Stimulated activated CD8-positive, alpha-beta memory T cell treated with anti-CD3 and anti-CD28 coated beads, Interleukin-7, amount 100 ng/mL, for 4 hours (primary cell): ENCODE measurements at regions not wholly inside any gene's neighbourhood (a gene's known extent, or its start where the extent isn't known, plus 50 kb on each side); places are given as distances from the start of the nearest gene placed in this dataset.
"Not testable (repeated sequence)": the region's sequence is repeated elsewhere in the genome, so short reads cannot be mapped to it uniquely, and the experiment has no call there.

ENCODE experiments used
- DNase-seq, 2 donors: peaks; one replicate each; pipeline ENCODE4 v3.0.0-alpha.2; 2020; ENCODE audit warnings: low read depth in 2 of 2

- DNase-seq, result not testable (repeated sequence)
Observed at GRCh38 chr7:36065563-36066342, 87.3 kb upstream of the EEPD1 start.

DNA sequence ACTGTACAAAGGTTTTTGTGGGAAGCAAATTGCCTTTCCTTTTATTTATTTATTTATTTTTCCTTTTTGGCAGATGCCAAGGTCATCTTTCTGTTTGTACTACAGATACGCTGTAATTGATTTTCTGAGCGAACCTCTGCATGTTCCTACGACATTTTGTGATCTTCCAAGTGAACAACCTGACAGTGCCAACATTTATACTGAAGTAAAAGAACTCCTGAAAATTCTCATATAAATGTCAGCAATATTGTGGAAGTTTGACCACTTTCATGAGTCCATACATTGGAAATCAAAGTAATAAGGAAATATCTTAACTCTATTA is 86.8 kb upstream of the EEPD1 start:
- DNase-seq, result no peak

DNA sequence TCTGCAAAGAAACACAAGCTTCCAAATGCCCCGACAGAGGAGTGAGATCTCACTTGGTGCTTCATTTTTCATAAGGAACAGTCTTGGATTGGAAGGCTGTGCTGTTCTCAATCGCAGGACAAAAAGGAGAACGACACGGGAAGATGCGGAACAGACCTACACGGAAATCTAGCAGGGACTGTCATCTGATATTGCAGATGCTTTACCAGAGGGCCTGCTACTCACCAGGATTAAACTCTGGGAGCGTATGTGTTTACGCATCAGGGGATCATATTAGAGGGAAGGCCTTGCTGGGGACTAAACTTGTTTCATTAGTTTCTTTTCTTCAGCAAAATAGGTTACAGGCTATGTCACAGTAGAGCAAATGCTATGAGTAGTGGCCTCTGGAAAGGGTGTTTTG is 82.8 kb upstream of the EEPD1 start:
- DNase-seq, result no peak

- no peak for DNase-seq
Observed at GRCh38 chr7:36071605-36072004, 81.4 kb upstream of the EEPD1 start.

DNA sequence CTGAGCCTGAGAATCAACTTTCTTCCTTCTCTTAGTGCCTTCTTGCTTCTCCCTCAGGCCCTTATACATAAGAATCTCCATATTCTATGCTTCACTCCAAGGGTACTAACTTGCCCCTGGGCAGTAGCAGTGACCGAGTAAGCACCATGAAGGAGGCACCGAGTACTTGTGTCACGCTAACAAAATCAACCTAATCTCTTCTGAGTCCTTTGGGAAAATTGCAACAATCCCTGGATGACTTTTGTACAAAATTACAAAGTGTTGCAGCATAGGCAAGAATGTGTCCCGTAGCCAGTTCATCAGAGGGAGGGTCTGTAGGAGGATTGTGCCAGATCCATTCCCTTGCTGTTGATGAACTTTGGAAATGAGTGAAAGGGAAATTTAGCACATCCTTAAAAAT is 80.4 kb upstream of the EEPD1 start:
- DNase-seq, result no peak

- no peak for DNase-seq
Observed at GRCh38 chr7:36075561-36075960, 77.5 kb upstream of the EEPD1 start.

GRCh38 chr7:36076074-36076473 is 77.0 kb upstream of the EEPD1 start:
- DNase-seq, result no peak

GRCh38 chr7:36078816-36079360 is 74.2 kb upstream of the EEPD1 start:
- DNase-seq, result no peak

DNA sequence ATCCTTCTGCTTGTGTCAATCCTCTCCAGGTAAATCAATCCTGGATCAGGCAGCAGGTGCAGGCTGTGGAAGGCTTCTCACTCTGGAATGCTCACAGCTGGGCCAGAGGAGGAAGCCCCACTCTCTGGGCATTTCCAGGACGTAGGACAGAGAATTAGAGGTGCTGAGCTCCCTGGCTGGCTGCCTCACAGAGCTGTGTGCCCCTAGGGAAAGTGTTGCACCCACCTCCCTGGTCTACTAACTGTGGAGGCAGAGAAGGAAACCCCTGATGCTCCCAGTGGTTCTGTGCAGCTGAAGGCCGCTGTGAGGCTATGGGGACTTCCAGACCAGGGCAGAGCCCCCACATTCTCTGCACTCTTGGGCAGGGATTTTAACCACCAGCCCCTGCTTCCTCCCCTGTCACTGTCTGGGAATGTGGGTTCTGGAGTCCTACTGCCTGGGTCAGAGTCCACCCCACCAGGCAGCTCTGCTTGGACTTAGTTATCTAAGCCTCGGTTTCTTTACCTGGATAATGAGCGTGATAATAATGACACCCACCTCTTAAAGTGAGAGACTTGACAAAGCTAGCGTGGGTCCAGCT is 73.5 kb upstream of the EEPD1 start:
- DNase-seq, result no peak

DNA sequence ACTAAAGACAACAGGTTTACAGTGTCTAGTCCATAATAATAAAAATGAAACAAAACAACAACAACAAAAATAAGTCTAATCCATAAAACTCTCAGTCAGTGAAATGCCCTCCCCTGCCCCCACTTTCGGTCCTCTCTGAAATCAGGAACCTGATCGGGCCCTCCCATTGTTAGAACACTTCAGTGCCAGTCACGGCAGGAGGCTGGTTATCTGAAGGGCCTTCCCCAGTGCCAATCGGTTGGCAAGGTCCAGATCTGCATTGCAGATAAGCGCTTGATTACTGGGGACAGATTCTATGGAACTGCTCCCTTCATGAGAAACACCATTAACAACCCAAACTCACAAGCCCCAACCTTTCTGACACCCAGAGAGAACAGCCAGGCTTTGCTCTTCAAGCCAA is 72.2 kb upstream of the EEPD1 start:
- no peak for DNase-seq

DNA sequence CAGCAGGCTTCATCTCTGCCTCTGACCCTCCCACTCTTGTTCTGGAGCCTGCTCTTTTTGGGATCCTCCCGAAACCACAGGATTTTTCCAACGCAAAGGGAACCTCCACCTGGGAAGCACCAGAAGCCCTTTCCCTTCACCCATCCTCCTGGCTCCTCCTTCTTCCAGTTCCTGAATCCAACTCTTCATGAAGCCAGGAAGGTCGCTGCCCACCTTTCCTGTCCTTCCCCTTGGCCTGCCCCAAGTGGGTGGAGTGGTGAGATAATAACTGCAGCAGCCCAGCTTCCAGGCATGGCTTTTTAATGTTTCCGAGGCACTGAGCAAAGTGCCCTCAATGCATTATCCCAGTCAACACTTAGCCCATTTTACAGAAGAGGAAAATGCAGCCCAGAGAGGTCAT is 70.8 kb upstream of the EEPD1 start:
- DNase-seq, result no peak

GRCh38 chr7:36082910-36083309 is 70.1 kb upstream of the EEPD1 start:
- no peak for DNase-seq

- DNase-seq, result no peak
Observed at GRCh38 chr7:36083626-36084380, 69.3 kb upstream of the EEPD1 start.

DNA sequence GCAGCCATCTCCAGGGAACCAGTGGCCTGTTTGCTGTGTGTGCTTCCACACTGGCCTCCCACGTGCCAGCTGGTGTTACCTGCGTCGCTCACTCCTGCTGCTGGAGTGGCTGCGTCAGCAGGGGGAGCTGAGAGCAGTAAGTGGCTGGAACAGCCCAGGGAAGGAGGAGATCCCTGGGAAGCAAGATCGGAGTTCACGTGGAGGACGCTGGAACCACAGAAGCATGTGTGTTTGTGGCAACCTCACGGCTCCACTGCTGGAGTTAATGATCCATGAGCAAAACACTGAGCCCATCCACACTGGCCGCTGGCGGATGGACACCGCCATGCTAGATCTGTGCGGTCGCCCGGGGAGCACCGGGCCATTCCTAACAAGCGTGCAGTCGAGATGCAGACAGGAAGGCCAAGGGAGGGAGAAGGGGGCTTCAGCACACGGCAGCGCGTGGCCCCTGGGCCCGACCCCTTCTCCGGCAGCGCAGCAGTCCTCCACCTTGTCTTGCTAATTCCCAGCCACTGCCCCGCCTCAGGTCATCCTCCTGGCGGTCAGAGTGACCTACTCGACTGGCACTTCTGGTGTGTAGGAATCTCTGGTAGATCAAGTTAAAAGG is 68.5 kb upstream of the EEPD1 start:
- DNase-seq, result no peak

- no peak for DNase-seq
Observed at GRCh38 chr7:36085096-36085495, 68.0 kb upstream of the EEPD1 start.

GRCh38 chr7:36086571-36086970 is 66.5 kb upstream of the EEPD1 start:
- no peak for DNase-seq

DNA sequence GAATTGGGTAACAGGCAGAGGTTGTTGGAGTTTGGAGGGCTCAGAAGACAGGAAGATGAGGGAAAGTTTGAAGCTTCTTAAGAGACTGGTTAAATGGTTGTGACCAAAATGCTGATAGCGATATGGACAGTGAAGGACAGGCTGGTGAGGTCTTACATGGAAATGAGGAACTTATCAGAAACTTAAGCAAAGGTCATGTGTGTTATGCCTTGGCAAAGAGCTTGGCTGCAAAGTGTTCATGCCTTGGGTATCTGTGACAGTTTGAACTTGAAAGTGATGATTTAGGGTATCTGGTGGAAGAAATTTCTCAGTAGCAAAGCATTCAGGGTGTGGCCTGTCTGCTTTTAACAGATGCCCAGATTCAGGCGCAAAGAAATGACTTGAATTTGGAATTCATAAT is 64.5 kb upstream of the EEPD1 start:
- DNase-seq, result no peak

GRCh38 chr7:36088966-36089365 is 64.1 kb upstream of the EEPD1 start:
- DNase-seq, result no peak

DNA sequence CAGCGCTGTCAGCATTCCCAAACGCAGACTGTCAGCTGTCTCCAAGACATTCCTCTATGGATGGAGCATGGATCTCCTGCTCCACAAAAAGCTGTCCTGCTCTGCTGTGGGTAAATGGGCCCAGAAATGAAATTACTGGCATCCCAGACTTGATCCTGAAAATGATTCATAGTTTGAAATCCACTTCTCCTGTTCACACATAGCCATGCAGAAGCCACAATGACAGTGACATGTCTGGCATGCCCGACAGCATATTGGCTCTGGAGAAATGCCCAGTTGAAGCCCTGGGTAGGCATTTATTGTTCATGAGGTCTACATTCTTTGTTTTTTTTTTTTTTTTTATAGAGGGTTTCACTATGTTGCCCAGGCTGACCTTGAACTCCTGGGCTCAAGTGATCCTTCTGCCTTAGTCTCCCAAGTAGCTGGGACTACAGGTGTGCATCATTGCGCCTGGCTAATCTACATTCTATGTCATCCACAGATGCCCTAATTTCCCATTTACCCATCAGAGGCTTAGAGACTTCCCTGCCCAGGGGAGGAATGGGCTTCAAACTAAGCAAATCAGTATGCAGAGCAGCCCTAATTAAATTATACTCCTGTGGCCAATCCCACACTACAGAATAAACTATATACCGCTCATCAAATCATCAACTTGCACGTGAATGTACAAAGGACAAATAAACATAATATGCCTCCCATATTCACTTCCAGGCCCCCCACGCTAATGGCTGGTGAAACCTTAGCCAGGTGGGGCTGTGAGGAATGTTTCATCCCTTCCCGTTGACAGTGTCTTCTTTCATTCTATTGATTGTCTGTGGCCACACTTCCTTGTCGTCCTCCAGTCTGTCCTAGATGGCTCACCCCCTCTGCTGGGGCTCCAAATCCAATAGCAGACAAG is 61.8 kb upstream of the EEPD1 start:
- no peak for DNase-seq

DNA sequence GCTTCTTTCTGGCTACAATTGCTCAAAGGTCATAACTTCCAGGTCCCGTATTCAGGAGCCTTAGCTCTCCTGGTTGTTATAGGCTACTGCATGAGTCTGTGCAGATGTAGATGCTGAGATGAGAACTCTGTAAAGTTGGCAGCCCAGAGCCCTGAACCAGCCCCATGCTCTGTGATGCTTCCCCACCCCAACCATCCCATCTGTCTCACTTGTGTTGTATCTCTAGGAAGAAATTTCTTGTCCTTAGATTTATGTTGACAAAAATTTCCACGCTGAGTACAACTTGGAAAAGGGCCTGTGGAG is 61.2 kb upstream of the EEPD1 start:
- DNase-seq, result no peak

DNA sequence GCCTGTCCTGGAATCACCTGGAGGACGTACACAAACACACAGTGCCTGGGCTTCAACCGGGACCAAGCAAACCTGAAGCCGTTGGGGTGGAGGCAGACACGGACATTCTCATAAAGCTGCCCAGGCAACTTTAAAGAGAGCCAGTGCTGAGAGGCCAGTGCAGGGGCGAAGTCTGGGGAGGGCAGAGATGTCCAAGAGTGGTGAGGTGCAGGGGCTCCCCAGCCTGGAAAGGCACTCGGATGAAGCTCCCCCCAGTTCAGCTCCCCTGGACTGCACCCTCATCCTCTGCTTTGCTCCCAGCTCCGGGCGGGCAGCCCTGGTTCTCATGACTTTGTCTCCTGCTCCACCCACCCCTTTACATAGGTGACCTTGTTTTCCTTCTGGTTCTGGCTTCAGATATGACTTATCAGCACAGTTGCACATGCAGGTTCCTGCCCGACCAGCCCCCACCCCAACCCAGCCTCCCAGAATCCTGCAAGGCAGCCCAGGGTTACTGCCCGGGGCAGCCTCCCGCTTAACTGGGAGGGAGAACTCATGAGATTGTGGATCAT is 60.8 kb upstream of the EEPD1 start:
- no peak for DNase-seq
